HG03095 (cell line): ENCODE measurements at regions not wholly inside any gene's neighbourhood (a gene's known extent, or its start where the extent isn't known, plus 50 kb on each side); places are given as distances from the start of the nearest gene placed in this dataset.
"Not testable (repeated sequence)": the region's sequence is repeated elsewhere in the genome, so short reads cannot be mapped to it uniquely, and the experiment has no call there.

Source experiments
- ATAC-seq: cut with Tn5 transposase; IDR thresholded peaks from one replicate; pipeline ENCODE4 v1.9.1; 2021; ENCODE audit warnings: moderate library complexity; ENCODE audit not compliant: unreplicated experiment

GRCh38 chr2:167697948-167698347, 549.4 kb downstream of the STK39 start:
- ATAC-seq = no peak

DNA sequence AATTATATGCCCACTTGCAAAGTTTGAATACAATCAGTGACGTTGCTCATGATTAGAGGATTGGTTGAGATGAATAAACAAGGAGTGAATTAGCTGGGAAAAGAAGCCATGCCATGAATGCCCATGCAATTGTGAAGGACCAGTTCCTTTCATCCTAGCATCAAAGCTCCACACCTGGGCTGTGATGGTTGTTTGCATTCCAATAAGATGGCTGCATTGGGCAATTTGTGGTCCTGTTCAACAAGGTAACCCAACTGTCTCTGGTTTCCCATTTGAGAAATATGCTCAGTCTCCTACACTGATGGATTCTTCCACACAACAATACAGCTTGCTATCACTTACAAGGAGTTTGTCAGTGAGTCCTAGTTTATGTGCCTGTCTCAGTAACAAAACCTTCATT, 550.2 kb downstream of the STK39 start:
- no peak for ATAC-seq

DNA sequence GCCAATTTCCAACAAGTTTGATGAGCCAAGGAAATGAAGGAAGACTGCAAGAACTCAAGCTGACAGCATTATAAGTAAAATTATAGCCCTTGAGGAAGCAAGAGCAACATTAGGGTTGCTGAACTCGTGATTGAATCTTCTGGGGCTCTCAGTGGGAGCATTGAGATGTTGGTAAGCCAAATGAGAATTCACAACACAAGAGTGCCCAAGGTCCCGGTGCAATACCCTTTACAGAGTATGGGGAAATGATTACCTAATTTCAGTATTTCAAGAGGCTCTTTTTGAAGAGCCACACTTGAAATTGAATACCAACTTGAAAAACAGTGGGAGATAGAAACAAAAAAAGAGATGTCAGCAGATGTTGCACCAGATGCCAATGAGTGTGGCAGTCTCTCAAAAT, 554.5 kb downstream of the STK39 start:
- ATAC-seq = no peak

DNA sequence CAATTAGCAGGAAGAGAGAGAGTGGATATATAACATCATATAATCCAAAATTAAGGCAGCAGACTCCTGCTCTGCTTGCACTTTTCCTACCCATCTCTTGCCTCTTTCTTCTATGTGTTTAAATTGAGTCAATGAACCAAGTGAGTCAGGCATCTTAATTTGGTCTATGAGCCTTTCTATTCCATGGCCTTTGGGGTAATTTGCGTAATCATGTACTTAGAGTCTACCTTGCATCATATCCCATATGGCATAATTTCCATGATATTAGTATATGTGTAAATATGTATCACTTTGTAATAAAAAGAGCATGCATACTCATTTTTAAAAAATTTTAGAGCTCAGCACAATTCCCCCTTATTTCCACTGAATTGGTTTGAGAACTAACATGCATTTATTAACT, 555.2 kb downstream of the STK39 start:
- ATAC-seq = no peak

GRCh38 chr2:167689444-167689843, 558.0 kb downstream of the STK39 start:
- no peak for ATAC-seq

- ATAC-seq = no peak
Measured at GRCh38 chr2:167686691-167687090, 560.7 kb downstream of the STK39 start.

DNA sequence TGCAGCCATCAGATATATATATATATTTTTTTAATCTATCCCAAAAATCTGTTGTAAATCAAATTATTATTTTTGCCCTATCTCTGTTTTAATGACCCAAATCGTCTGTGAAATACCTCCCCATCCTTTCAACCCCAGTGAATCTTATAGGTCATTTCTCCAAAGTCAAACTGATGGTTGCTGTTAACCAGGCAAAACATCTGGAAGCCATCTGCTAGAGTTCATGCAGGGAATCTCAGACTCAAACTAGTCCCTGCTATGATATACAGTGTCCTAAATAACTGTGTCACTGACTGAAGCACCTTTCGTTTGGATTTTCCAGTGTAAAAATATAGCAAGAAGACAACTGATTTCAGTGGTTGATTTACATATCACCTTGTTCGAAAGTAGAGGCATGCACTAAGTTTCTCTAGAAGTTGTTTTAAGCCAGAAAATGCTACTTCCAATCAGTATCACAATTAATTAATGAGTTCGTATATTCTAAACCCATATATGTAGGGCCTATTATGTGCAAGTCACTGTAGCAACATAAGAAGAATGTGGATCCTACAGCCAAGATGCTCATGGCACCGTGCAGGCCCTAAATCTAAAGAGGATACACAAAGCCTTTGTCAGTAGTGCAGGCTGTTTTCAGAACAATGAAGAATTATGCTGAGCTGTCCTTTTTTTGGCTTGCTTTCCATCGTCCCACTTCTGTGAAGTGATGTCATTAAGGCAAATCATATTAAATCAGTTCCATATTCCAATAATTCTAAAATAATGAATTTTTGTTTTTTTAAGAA, 566.0 kb downstream of the STK39 start:
- ATAC-seq = no peak

- no peak for ATAC-seq
Measured at GRCh38 chr2:167678158-167678557, 569.2 kb downstream of the STK39 start.

DNA sequence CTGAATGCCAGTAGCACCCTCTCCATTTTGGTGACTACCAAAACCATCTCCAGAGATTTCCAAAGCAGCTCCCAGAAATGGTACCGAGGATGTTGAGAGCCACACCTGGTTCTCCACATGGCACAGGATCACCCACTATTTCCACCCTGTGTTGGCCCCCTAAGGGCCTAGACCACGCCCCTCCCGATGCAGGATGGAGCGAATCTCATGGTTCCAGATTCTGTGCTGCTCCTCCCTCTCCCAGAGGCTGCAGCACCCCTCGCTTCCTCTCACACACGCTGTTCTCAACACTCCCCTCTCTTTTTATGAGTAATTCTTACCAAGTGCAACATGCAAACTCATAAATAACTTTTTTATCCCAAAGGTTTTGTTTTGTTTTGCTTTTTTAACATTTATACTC, 571.5 kb downstream of the STK39 start:
- no peak for ATAC-seq

- no peak for ATAC-seq
Measured at GRCh38 chr2:167670588-167670987, 576.8 kb downstream of the STK39 start.

GRCh38 chr2:167653131-167653530, 594.3 kb downstream of the STK39 start:
- no peak for ATAC-seq

GRCh38 chr2:167652401-167652800, 595.0 kb downstream of the STK39 start:
- ATAC-seq = no peak

- ATAC-seq = no peak
Measured at GRCh38 chr2:167651406-167652151, 595.8 kb downstream of the STK39 start.

GRCh38 chr2:167646557-167646956, 600.8 kb downstream of the STK39 start:
- ATAC-seq = no peak

GRCh38 chr2:167640096-167640495, 607.3 kb downstream of the STK39 start:
- ATAC-seq = no peak

- ATAC-seq = no peak
Measured at GRCh38 chr2:167637741-167638140, 609.7 kb downstream of the STK39 start.

DNA sequence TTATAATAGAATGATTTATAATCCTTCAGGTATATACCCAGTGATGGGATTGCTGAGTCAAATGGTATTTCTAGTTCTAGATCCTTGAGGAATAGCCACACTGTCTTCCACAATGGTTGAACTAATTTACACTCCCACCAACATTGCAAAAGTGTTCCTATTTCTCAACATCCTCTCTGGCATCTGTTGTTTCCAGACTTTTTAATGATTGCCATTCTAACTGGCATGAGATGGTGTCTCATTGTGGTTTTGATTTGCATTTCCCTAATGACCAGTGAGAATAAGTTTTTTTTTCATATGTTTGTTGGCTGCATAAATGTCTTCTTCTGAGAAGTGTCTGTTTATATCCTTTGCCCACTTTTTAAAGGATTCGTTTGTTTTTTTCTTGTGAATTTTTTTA, 615.1 kb downstream of the STK39 start:
- ATAC-seq = not testable (repeated sequence)

DNA sequence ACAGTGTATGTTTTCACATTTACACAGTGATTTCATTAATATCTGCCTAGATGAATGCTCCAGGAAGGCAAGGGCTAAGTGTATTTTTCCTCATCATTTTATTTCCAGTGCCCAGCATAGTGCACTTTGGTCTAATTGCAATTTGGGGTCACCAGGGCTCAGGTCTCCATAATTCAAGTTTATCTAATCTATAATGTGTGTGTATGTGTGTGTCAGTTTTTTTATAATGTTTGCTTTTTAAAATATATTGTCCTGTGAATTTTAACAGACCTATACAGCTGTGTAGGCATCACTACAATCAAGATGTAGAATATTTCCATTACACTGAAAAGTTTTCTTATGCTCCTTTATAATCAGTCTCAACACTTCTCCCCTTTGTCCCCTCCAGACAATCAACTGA, 620.4 kb downstream of the STK39 start:
- ATAC-seq = no peak

- ATAC-seq = no peak
Measured at GRCh38 chr2:167626301-167626700, 621.1 kb downstream of the STK39 start.

DNA sequence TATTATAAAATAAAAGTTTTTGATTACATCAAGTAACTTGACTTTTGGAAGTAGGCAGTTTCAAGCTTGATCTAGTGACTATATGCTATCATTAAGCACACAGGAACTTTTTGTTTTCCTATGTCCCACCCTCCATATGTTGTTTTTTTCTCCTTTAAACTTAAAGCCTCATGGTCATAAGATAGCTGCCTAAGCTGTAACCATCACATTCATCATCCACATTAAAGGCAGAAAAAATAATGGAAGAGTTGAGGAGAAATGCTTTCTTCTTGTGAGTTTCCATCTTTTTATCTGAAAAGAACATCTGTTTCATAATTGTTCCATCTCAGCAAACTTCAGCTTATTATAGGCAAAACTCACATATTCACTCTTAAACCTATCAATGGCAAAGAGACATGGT, 630.4 kb downstream of the STK39 start:
- no peak for ATAC-seq

DNA sequence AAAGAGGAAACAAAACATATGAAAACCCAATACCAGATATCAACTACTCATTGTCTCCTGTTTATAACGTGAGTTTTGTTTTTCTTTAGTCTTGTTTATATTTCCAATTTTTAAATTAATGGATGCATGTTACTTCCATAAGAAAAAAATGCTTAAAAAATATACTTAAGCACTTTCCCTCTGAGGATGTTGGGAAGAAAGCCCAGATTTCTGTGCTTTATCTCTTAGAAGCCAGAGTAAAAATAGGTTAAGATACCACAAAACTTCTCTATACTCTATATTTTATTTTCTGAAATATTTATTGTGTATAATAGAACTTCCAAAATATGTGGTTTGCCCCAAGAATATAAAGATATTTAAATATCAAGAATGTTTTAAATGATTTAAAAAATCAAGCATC, 633.9 kb downstream of the STK39 start:
- ATAC-seq = no peak

DNA sequence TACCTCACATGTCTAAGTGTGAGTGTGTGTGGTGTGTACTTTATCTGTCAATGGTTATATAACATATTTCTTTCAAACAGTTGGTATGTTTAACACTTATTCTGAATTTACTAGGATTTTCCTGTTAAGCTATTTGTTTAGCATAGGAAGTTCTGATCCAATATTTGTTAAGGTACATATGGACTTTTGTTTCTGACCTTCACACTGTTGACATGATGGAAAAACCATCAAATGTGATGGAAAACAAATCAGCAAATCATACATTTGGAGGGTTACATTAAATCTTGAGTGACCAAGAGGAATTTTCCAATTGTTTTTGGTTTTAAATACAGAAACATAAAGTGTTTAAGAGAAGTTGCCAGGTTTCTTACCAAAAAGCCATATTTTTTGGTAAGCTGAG, 638.9 kb downstream of the STK39 start:
- ATAC-seq = no peak
